ENCODE measurements at regions not wholly inside any gene's neighbourhood (a gene's known extent, or its start where the extent isn't known, plus 50 kb on each side); places are given as distances from the start of the nearest gene placed in this dataset.

DNA sequence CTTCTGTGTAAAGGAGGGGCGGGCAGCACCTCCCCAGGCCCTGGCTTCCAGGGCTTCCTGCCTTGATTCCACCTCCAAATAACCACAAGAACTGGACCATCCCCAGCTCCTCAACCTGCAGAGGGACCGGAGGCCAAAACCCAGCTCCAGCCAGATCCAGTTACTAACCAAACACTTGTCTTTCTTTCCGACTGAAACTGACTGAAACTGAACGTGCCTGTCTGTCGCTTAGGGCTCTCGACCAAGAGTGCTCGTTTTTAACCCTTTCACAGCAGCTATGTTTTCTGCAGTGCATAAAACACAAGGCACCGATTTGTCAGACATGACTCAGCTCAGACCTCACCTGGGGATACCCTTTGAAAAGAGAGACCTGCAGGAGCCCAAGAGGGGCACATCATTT lies 249.9 kb upstream of the SIX2 start:
- TF ChIP-seq POLR2A (IDR thresholded peaks at IDR 0.05; ENCODE audit: low read depth, low read length): no peak
- no peak for TF ChIP-seq TAF1 (IDR thresholded peaks at IDR 0.05; ENCODE audit: low read depth, low read length)
- no peak for TF ChIP-seq POLR2AphosphoS5 (IDR thresholded peaks at IDR 0.05; ENCODE audit: low read depth, low read length)
